H1 (cell line): ENCODE measurements at regions not wholly inside any gene's neighbourhood (a gene's known extent, or its start where the extent isn't known, plus 50 kb on each side); places are given as distances from the start of the nearest gene placed in this dataset.

Source experiments
- CTCF ChIP-seq, 3 experiments: IDR thresholded peaks; 1 replicate in 2 of 3; 2 replicates in 1 of 3; pipeline versions ENCODE4 v1.5.1 to v1.6.1; 2011; ENCODE audit warnings: low read length in 3 of 3, mild to moderate bottlenecking in 3 of 3, inconsistent platforms in 2 of 3, low read depth in 1 of 3, moderate library complexity in 1 of 3; ENCODE audit not compliant: insufficient read depth in 1 of 3; ENCODE audit errors: control extremely low read depth in 1 of 3
- EP300 ChIP-seq, 2 experiments: IDR thresholded peaks; 1 replicate in 1 of 2; 2 replicates in 1 of 2; pipeline ENCODE4 v1.6.1; 2011 to 2012; ENCODE audit warnings: low read depth in 2 of 2, low read length in 2 of 2, mild to moderate bottlenecking in 2 of 2, borderline replicate concordance in 1 of 2, inconsistent platforms in 1 of 2, moderate library complexity in 1 of 2
- HDAC6 ChIP-seq: IDR thresholded peaks from one replicate; pipeline ENCODE4 v1.7.1; 2012; ENCODE audit warnings: low read depth, mild to moderate bottlenecking, inconsistent platforms, low read length, moderate library complexity
- JUND ChIP-seq: IDR thresholded peaks from 2 replicates; pipeline ENCODE4 v1.6.1; 2011; ENCODE audit warnings: mild to moderate bottlenecking, improper control_type of control experiment, low read length
- MAX ChIP-seq: IDR thresholded peaks from 2 replicates; pipeline ENCODE4 v1.6.1; 2012; ENCODE audit warnings: inconsistent platforms
- POLR2A ChIP-seq, 2 experiments: IDR thresholded peaks; 1 replicate in 1 of 2; 2 replicates in 1 of 2; pipeline ENCODE4 v1.6.1; 2011; ENCODE audit warnings: low read depth in 2 of 2, low read length in 2 of 2, mild to moderate bottlenecking in 2 of 2; ENCODE audit errors: control extremely low read depth in 1 of 2
- RAD21 ChIP-seq, 2 experiments: IDR thresholded peaks in 1 of 2; conservative IDR thresholded peaks in 1 of 2; 2 replicates each; pipeline ENCODE4 v1.6.1; 2011; ENCODE audit warnings: low read depth in 2 of 2, low read length in 2 of 2, improper control_type of control experiment in 1 of 2, inconsistent platforms in 1 of 2, mild to moderate bottlenecking in 1 of 2, moderate library complexity in 1 of 2
- SP1 ChIP-seq: IDR thresholded peaks from 2 replicates; pipeline ENCODE4 v1.6.1; 2011; ENCODE audit warnings: low read depth, low read length
- TBP ChIP-seq: IDR thresholded peaks from 2 replicates; pipeline ENCODE4 v1.6.1; 2011; ENCODE audit warnings: low read depth, low read length, improper control_type of control experiment
- ZNF274 ChIP-seq: IDR thresholded peaks from 2 replicates; pipeline ENCODE4 v1.7.0; 2012; ENCODE audit warnings: low read length, borderline replicate concordance; ENCODE audit errors: extremely low read depth
- TF ChIP-seq, protein P1 (sequence below): IDR thresholded peaks from 2 replicates; pipeline ENCODE4 v1.6.1; 2012; ENCODE audit warnings: low read length, inconsistent platforms
- TF ChIP-seq, protein P2 (sequence below): IDR thresholded peaks from 2 replicates; pipeline ENCODE4 v1.6.1; 2011; ENCODE audit warnings: low read length, improper control_type of control experiment
- TF ChIP-seq, protein P3 (sequence below): IDR thresholded peaks from 2 replicates; pipeline ENCODE4 v1.6.1; 2011; ENCODE audit warnings: low read depth, mild to moderate bottlenecking, low read length; ENCODE audit not compliant: insufficient read depth

DNA sequence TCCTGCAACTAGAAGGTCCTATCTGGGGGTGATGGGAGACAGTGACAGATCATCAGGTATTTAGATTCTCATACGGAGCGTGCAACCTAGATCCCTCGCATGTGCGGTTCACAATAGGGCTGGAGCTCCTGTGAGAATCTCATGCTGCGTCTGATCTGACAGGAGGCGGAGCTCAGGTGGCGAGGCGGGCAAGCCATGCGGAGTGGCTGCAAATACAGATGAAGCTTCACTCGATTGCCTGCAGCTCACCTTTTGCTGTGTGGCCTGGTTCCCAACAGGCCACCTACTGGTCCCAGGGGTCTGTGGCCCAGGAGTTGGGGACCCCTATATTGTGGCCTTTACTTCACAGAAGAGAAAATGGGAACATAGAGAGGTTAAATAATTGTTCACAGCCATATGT lies 200.4 kb downstream of the IRF8 start:
- TF ChIP-seq HDAC6 (no peak), RAD21 (IDR thresholded peaks at IDR 0.05 in 1 of 2, conservative IDR thresholded peaks at IDR 0.05 in 1 of 2; ENCODE audit: low read depth in 2 of 2, low read length in 2 of 2) (no peak), ZNF274 (no peak), POLR2A (IDR thresholded peaks at IDR 0.05; ENCODE audit: control extremely low read depth in 1 of 2, low read depth in 2 of 2, low read length in 2 of 2) (no peak), CTCF (IDR thresholded peaks at IDR 0.05; ENCODE audit: control extremely low read depth in 1 of 3, insufficient read depth in 1 of 3, low read depth in 1 of 3, low read length in 3 of 3) (no peak), EP300 (IDR thresholded peaks at IDR 0.05; ENCODE audit: borderline replicate concordance in 1 of 2, low read depth in 2 of 2, low read length in 2 of 2) (no peak), JUND (no peak), SP1 (no peak), TBP (no peak), MAX (0 out of 2 replicates have a peak, but pooled peaks have one; percentile 19)
- TF ChIP-seq, protein P1, sequence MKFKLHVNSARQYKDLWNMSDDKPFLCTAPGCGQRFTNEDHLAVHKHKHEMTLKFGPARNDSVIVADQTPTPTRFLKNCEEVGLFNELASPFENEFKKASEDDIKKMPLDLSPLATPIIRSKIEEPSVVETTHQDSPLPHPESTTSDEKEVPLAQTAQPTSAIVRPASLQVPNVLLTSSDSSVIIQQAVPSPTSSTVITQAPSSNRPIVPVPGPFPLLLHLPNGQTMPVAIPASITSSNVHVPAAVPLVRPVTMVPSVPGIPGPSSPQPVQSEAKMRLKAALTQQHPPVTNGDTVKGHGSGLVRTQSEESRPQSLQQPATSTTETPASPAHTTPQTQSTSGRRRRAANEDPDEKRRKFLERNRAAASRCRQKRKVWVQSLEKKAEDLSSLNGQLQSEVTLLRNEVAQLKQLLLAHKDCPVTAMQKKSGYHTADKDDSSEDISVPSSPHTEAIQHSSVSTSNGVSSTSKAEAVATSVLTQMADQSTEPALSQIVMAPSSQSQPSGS, result no peak
- TF ChIP-seq, protein P2, sequence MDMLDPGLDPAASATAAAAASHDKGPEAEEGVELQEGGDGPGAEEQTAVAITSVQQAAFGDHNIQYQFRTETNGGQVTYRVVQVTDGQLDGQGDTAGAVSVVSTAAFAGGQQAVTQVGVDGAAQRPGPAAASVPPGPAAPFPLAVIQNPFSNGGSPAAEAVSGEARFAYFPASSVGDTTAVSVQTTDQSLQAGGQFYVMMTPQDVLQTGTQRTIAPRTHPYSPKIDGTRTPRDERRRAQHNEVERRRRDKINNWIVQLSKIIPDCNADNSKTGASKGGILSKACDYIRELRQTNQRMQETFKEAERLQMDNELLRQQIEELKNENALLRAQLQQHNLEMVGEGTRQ, result no peak
- TF ChIP-seq, protein P3, sequence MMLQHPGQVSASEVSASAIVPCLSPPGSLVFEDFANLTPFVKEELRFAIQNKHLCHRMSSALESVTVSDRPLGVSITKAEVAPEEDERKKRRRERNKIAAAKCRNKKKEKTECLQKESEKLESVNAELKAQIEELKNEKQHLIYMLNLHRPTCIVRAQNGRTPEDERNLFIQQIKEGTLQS, result no peak
